ENCODE measurements at regions not wholly inside any gene's neighbourhood (a gene's known extent, or its start where the extent isn't known, plus 50 kb on each side); places are given as distances from the start of the nearest gene placed in this dataset.

GRCh38 chr5:176734756-176735342 is 75.5 kb upstream of the UNC5A start:
- DNase-seq, result peak; percentile 15

DNA sequence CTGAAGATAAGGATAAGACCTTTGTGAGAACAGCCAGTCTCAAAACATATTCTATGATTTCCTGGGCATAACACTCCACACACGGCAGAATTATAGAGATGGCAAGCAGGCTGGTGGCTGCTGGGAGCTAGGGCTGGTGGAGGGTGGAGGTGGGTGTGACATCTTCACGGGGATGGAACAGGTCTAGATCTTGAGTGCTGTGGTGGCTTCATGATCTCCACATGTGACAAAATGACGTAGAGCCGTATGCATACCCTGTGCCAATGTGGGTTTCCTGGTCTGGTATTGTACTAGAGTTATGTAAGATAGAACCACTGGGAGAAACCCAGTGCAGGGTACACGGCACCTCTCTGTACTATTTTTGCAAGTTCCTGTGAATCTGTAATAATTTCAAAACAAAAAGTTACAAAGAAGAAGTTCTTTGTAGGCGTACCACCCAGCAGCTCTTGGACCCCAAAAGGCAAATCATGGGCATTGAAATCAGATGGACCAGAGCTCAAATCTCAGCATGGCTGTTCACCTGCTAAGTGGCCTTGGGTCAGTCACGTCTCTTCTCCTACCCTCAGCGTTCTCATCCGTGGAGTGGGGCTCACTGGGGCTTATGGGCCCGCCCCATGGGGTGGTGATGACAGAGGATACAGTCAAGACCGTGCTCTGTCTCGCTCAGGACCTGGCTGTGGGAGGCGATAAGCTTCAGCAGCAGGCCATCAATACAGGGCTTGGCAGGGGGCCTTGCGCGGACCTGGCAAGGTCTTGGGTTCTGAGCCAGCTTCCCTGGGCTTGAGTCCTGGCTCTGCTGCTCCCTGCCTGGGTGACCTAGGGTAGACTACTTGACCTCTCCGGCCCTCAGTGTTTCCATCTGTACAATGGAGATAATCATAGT is 74.7 kb upstream of the UNC5A start:
- peak; percentile 24 for DNase-seq

- DNase-seq, result peak; percentile 27
These were observed 73.9 kb upstream of the UNC5A start for GRCh38 chr5:176736301-176736930.

DNA sequence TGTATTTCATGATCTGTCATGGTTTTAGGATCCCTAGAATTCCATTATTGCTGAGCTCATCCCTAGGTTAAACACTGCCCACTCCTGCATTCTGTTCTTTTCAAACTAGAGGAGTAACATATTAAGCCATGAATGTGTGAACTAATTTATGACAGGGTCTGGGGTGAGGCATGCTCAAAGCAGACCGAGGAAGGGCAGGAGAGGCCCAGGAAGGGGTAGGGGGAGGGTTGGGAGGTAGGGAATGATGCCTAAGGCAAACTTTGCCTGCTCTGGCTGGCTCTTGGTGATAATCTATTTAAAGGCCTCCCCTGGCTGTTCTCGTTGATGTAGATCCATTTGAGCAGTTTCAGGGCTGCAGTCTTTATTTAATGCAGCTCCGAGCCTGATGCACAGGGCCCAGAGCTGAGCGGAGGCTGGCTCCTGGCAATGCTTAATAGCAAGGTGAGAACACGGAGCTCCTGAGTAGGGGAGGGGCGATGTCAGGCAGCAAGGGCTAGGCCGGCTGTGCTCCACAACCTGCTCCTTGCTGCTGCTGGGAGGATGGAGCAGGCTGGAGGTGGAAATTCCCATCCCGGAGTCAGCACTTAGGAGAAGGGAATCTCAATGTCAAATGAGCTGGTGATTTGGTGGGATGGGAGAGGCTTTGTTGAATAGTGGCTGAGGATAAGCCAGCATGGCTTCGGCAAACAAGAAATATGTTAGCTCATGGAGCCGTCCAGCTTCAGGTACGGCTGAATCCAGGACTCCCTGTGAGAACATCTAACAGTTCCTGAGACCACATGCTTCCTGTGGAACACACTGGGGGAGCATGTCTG is 73.2 kb upstream of the UNC5A start:
- DNase-seq, result no peak

DNA sequence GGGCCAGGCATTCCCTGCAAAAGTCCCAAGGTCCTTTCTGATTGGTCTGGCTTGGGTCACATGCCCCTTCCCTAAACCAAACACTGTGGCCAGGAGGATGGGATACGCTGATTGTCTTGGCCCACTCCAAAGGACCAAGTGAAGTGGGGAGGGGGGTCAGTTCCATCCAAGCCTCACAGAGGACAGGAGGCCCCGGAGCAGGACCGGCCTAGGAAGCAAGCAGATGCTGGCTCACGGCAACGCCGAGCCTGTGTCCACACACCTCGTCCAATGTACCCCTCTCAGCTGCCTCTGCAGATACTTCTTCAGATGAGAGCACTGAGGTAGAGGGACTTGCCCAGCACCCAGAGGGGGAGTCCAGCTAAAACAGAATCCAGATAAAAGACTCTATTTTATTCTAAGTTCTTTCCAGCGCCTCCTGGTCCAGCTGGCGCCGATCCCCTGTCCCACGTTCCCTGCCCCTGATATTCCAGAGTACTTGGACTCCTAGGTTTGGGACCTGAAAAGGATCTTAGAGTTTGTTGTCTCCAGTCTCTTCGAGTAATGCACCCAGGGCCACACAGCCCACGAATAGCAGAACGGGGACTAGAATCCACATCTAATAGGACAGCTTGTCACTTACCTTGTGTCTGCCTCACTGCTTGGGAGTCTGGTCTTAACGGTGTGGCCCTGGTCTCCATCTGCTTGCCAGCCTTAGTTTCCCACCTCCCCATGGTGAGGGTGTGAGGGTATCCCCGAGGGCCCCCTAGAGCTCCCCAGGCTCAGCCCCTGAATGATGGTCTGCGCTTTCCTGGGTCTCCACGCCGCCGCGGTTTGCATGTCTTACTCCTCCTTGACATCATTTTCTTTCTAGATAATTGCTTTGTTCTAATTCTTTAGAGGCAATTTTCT is 72.4 kb upstream of the UNC5A start:
- peak; percentile 26 for DNase-seq

DNA sequence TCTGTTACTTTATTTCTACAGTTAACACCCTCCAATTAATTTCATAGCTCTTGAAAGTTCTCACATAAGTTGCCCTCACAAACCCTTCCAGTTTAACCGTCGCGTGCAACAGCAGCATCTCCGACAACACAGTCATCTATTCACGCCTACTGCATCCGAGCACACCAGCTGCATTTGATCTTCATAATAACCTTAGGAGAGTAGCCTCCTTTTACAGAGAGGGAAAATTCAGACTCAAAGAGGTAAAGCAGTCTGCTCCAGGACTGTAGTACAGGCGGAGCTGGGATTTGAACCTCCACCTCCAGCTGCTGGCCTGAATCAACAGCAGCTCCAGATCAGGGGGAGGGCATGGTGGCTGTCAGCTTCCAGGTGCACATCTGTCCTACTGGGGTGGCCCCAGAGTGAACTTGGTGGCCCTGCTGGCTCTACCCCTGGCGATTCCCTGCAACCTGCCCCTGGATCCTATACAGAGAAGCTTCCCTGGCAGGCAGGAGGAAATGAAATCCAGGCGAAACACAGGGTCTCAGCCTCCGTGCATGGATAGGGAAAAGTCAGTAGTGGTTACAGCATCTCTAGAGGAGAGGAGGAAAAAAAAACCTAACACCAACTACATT is 71.6 kb upstream of the UNC5A start:
- peak; percentile 30 for DNase-seq

GRCh38 chr5:176739461-176740051 is 70.8 kb upstream of the UNC5A start:
- peak; percentile 25 for DNase-seq

- DNase-seq, result peak; percentile 34
These were observed 70.1 kb upstream of the UNC5A start for GRCh38 chr5:176740131-176740701.

GRCh38 chr5:176740702-176741496 is 69.5 kb upstream of the UNC5A start:
- DNase-seq, result peak; percentile 31

- peak; percentile 31 for DNase-seq
These were observed 68.7 kb upstream of the UNC5A start for GRCh38 chr5:176741561-176742211.

- no peak for DNase-seq
These were observed 67.9 kb upstream of the UNC5A start for GRCh38 chr5:176742246-176743105.

DNA sequence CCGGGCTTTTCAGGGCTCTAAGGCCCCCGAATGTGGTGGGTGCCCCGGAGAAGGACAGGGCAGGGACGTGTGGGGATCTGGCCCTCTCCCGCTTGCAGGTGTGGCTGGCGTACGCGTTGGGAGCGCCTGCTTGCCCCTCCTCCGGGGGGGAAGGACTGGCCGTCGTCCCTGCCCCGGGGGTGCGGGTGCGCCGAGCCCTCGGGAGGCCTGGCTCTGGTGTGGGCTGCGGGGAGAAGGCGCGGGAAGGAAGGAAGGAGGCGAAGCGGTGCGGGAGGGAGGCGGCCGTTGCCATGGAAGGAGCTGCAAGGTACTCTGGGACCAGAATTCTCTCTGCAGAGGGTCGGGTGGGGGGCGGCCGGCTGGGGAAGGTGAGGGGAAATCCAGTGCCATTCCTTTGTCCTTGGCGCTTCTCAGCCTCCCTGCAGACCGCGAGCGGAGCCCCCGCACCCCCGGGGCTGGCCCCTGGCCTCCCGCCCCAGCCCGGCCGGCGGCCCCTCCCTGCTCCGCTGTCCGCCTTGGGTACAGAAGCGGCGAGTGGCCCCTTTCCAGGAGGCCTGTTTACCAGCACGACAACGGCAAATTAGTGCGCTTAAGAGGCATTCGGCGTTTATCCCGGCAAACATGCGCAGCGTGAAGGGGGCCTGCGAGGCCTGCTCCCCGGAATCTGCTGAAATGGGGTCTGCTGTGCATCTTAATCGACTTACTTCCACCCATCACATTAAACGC is 67.1 kb upstream of the UNC5A start:
- DNase-seq, result no peak

DNA sequence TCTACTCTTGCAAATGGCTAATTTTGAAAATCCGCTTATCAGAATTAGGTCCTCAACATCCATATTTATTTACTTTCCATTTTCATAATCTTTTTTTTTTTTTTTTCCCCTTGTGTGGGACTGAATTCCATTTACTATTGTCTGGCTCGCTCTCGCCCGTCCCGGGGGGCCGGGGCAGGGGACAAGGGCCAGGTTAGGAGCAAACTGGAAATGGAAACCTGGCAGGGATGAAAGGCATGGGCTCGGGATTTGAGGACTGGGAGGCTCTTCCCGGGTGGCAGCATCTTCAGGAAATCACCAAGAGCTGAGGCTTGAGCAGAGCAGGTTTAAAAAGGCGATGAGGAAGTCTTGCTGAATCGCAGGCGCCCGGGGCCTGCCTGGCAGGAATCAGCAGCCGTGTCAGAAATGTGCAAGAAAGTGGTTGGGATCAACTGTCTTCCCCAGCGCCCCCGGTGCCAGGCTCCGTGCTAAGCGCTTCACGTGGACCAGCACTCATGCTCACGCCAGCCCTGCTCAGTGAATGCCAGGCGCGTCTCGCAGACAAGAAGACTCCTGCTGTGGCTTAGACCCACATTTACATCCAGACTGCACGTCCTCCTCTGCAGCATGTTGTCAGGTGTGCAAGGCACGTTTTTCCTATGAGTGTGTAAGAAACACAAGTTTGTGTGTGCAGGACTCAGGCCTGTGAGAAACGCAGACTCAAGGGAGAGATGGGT is 66.3 kb upstream of the UNC5A start:
- no peak for DNase-seq

DNA sequence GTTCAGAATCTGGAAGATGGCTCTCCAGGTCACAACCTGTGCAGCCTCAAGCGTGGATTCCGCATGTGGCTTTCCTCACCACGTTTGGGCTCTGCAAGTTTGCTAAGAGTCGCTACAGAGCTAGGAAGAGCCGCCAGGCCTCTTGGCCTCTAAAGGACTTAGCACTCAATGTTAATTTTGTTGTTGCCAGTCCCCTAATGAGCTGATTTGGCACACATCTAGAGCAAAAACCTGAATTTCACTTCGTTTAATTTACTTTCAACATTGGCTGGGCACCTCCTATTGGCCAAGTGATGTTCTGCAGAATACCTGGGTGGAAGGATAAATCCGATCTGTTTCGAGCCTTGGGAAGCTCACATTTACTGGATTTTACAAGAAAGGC is 65.8 kb upstream of the UNC5A start:
- no peak for DNase-seq

GRCh38 chr5:176747670-176748072 is 62.7 kb upstream of the UNC5A start:
- no peak for DNase-seq

DNA sequence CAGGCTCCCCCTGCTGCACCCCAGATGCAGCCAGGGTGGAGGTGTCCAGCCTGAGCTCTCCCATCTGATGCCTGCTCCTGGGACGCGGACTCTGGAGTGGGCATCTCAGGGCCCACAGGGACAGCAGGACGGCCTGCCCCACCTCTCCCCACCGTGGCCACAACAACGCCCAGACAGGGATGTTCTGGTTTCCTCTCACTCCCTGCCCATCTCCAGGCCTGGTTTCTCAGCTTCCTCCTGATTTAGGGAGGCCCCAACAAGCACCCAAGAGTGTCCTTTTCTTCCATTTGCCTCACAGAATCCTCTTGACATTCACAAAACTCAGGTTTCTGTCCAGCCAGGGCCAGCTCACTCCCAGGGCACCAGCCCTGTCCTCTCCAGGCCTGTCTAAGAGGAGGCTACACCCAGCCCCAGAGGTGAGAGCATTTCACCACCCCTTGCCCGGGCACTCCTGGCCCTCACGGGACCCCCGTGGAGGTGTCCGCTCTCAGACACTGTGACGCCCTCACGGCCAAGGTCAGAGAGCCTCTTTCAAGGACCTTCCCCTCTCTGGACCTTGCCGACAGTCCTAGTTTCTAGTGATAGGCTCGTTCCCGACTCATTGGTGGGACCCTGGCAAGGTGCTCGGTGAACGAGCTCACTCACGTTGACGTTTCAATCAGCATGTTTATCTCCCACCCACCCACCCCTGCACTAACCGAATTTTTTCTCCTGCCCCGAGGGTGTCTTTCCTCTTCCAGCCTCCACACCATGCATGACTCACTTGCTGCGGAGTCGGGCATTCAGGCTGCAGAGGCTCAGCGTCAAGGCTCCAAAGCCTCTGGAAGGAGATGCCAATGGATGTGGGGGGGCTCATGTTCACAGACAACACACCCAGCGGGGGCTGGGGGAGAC is 62.0 kb upstream of the UNC5A start:
- DNase-seq, result no peak
